ENCODE measurements at regions not wholly inside any gene's neighbourhood (a gene's known extent, or its start where the extent isn't known, plus 50 kb on each side); places are given as distances from the start of the nearest gene placed in this dataset.

GRCh38 chr3:72427624-72428023 is 420.6 kb downstream of the SHQ1 start:
- intact Hi-C loops (cut with DNase I) = no loop called here
- DNase-seq (ENCODE audit: low spot score) = no peak

- intact Hi-C loops (cut with DNase I) = no loop called here
- no peak for DNase-seq (ENCODE audit: low spot score)
Measured at GRCh38 chr3:72426618-72427397, 421.4 kb downstream of the SHQ1 start.

GRCh38 chr3:72423643-72424042 is 424.6 kb downstream of the SHQ1 start:
- DNase-seq (ENCODE audit: low spot score) = no peak
- intact Hi-C loops (cut with DNase I) = no loop called here

- no peak for DNase-seq (ENCODE audit: low spot score)
- intact Hi-C loops (cut with DNase I) = no loop called here
Measured at GRCh38 chr3:72421786-72422185, 426.5 kb downstream of the SHQ1 start.

- intact Hi-C loops (cut with DNase I) = no loop called here
- DNase-seq (ENCODE audit: low spot score) = no peak
Measured at GRCh38 chr3:72421126-72421525, 427.1 kb downstream of the SHQ1 start.

- intact Hi-C loops (cut with DNase I) = no loop called here
- DNase-seq (ENCODE audit: low spot score) = no peak
Measured at GRCh38 chr3:72418856-72419255, 429.4 kb downstream of the SHQ1 start.

GRCh38 chr3:72418244-72418643 is 430.0 kb downstream of the SHQ1 start:
- DNase-seq (ENCODE audit: low spot score) = no peak
- intact Hi-C loops (cut with DNase I) = no loop called here

GRCh38 chr3:72414481-72415016 is 433.7 kb downstream of the SHQ1 start:
- intact Hi-C loops (cut with DNase I) = no loop called here

GRCh38 chr3:72413228-72413627 is 435.0 kb downstream of the SHQ1 start:
- no peak for DNase-seq (ENCODE audit: low spot score)
- intact Hi-C loops (cut with DNase I) = no loop called here

More at GRCh38 chr3:72414481-72415016, 433.7 kb downstream of the SHQ1 start:
- no peak for DNase-seq (ENCODE audit: low spot score)

- DNase-seq (ENCODE audit: low spot score) = no peak
- intact Hi-C loops (cut with DNase I) = no loop called here
Measured at GRCh38 chr3:72412340-72412956, 435.8 kb downstream of the SHQ1 start.

- DNase-seq (ENCODE audit: low spot score) = no peak
- intact Hi-C loops (cut with DNase I) = no loop called here
Measured at GRCh38 chr3:72411843-72412242, 436.4 kb downstream of the SHQ1 start.

- DNase-seq (ENCODE audit: low spot score) = no peak
- intact Hi-C loops (cut with DNase I) = no loop called here
Measured at GRCh38 chr3:72411126-72411525, 437.1 kb downstream of the SHQ1 start.

GRCh38 chr3:72408983-72409779 is 439.1 kb downstream of the SHQ1 start:
- intact Hi-C loops (cut with DNase I) = loop anchor here (5.0 kb wide), 1 partner anchor 33 kb away; no protein-coding TSS in a partner anchor
- no peak for DNase-seq (ENCODE audit: low spot score)

GRCh38 chr3:72407766-72408165 is 440.5 kb downstream of the SHQ1 start:
- intact Hi-C loops (cut with DNase I) = loop anchor here (5.0 kb wide), 1 partner anchor 35 kb away; no protein-coding TSS in a partner anchor
- DNase-seq (ENCODE audit: low spot score) = no peak

- no peak for DNase-seq (ENCODE audit: low spot score)
- intact Hi-C loops (cut with DNase I) = loop anchor here (5.0 kb wide), 1 partner anchor 36 kb away; no protein-coding TSS in a partner anchor
Measured at GRCh38 chr3:72405943-72406566, 442.2 kb downstream of the SHQ1 start.

GRCh38 chr3:72401005-72401545 is 447.2 kb downstream of the SHQ1 start:
- intact Hi-C loops (cut with DNase I) = no loop called here
- no peak for DNase-seq (ENCODE audit: low spot score)

- intact Hi-C loops (cut with DNase I) = no loop called here
- no peak for DNase-seq (ENCODE audit: low spot score)
Measured at GRCh38 chr3:72398781-72399180, 449.5 kb downstream of the SHQ1 start.

GRCh38 chr3:72397586-72397985 is 450.7 kb downstream of the SHQ1 start:
- no peak for DNase-seq (ENCODE audit: low spot score)
- intact Hi-C loops (cut with DNase I) = no loop called here

- intact Hi-C loops (cut with DNase I) = no loop called here
- DNase-seq (ENCODE audit: low spot score) = no peak
Measured at GRCh38 chr3:72396899-72397298, 451.3 kb downstream of the SHQ1 start.

All from cardiac septum (tissue), 1 donor.